ENCODE measurements at regions not wholly inside any gene's neighbourhood (a gene's known extent, or its start where the extent isn't known, plus 50 kb on each side); places are given as distances from the start of the nearest gene placed in this dataset.

- DNase-seq (ENCODE audit: low spot score): peak; percentile 50
Observed at GRCh38 chr2:5915881-5916310, 223.7 kb downstream of the SOX11 start.

DNA sequence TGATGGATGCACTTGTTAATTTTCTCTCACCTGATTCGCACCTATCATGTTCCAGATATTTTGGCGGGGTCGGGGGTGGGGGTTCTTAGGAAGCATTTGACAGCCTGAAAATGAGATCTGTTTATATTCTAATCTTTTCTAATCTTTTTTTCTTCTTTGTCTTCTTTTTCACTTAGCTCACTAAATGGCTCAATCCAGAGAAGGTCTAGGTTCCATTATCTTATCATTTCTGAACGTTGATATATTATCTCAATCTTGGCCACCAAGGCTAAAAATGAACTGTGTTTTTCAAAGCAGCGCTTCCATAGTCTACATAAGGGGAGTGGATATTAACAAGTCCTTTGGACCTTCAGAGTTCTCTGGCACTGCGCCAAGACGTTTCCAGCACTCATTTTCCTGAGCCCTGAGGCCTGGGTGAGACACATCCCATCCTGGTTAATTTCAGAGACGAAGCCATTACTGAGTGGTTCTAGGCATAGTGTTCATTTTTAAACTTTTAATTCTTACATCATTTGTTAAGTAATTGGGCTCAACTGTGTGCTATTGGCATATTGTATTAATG lies 229.0 kb downstream of the SOX11 start:
- no peaks in the 10 kb centered on the region for H3K9me2 ChIP-seq (replicated peaks; ENCODE audit: insufficient read depth)
- H3K27me3 ChIP-seq: no peaks in the 10 kb centered on the region
- H3K9me3 ChIP-seq (ENCODE audit: low read depth): no peaks in the 10 kb centered on the region

More at GRCh38 chr2:5915881-5916310, 223.7 kb downstream of the SOX11 start:
- peak overlapping the region; percentile 39 for H3K27ac ChIP-seq
- TF ChIP-seq CTCF (IDR thresholded peaks at IDR 0.05; ENCODE audit: poor library complexity): peak; percentile 37
- TF ChIP-seq EZH2 (IDR thresholded peaks at IDR 0.05; ENCODE audit: borderline replicate concordance): no peak
- no peak for TF ChIP-seq EZH2phosphoT487 (IDR thresholded peaks at IDR 0.05; ENCODE audit: low read depth, severe bottlenecking, unreplicated experiment)
- H4K20me1 ChIP-seq (ENCODE audit: insufficient read depth, poor library complexity, severe bottlenecking): no peaks in the 10 kb centered on the region
- H3K4me1 ChIP-seq (ENCODE audit: insufficient read depth): peaks cover 11% of the 10 kb centered on the region
- no peaks in the 10 kb centered on the region for H3K9me2 ChIP-seq (replicated peaks; ENCODE audit: insufficient read depth)
- H3K36me3 ChIP-seq (replicated peaks; ENCODE audit: insufficient read depth, low read depth): no peaks in the 10 kb centered on the region
- no peak overlapping the region for H3K4me3 ChIP-seq
- H3K9me3 ChIP-seq (ENCODE audit: low read depth): no peaks in the 10 kb centered on the region
- no peaks in the 10 kb centered on the region for H3K79me2 ChIP-seq
- H3K27me3 ChIP-seq: no peaks in the 10 kb centered on the region
- WGBS (ENCODE audit: low lambda C conversion rate, missing lambda C conversion rate): 59% methylated on average over 4 of the region's 4 CpGs
- H2AFZ ChIP-seq: no peak overlapping the region
- H3K4me2 ChIP-seq: no peak overlapping the region

GRCh38 chr2:5923957-5924945 lies 232.1 kb downstream of the SOX11 start:
- Histone ChIP-seq H3K4me3 (no peak overlapping the region), H3K9me3 (ENCODE audit: low read depth) (no peaks in the 10 kb centered on the region), H3K4me1 (ENCODE audit: insufficient read depth) (no peaks in the 10 kb centered on the region), H3K9me2 (replicated peaks; ENCODE audit: insufficient read depth) (no peaks in the 10 kb centered on the region), H4K20me1 (ENCODE audit: insufficient read depth, poor library complexity, severe bottlenecking) (no peaks in the 10 kb centered on the region), H3K4me2 (no peak overlapping the region), H3K27me3 (no peaks in the 10 kb centered on the region), H3K36me3 (replicated peaks; ENCODE audit: insufficient read depth, low read depth) (no peaks in the 10 kb centered on the region), H3K79me2 (no peaks in the 10 kb centered on the region), H2AFZ (no peak overlapping the region), H3K27ac (no peak overlapping the region)
- no peak for DNase-seq (ENCODE audit: low spot score)
- TF ChIP-seq EZH2 (IDR thresholded peaks at IDR 0.05; ENCODE audit: borderline replicate concordance): no peak
- no peak for TF ChIP-seq CTCF (IDR thresholded peaks at IDR 0.05; ENCODE audit: poor library complexity)
- no peak for TF ChIP-seq EZH2phosphoT487 (IDR thresholded peaks at IDR 0.05; ENCODE audit: low read depth, severe bottlenecking, unreplicated experiment)
- WGBS (ENCODE audit: low lambda C conversion rate, missing lambda C conversion rate): 90% methylated on average over 12 of the region's 12 CpGs

More for the DNA sequence above, 229.0 kb downstream of the SOX11 start:
- H2AFZ ChIP-seq: no peak overlapping the region
- no peaks in the 10 kb centered on the region for H3K79me2 ChIP-seq
- H3K36me3 ChIP-seq (replicated peaks; ENCODE audit: insufficient read depth, low read depth): no peaks in the 10 kb centered on the region
- peak; percentile 57 for DNase-seq (ENCODE audit: low spot score)
- H3K4me3 ChIP-seq: no peak overlapping the region
- no peak overlapping the region for H3K27ac ChIP-seq
- no peak overlapping the region for H3K4me2 ChIP-seq
- TF ChIP-seq EZH2 (IDR thresholded peaks at IDR 0.05; ENCODE audit: borderline replicate concordance) (no peak), EZH2phosphoT487 (IDR thresholded peaks at IDR 0.05; ENCODE audit: low read depth, severe bottlenecking, unreplicated experiment) (no peak), CTCF (IDR thresholded peaks at IDR 0.05; ENCODE audit: poor library complexity) (no peak)
- 65% methylated on average over 8 of the region's 8 CpGs for WGBS (ENCODE audit: low lambda C conversion rate, missing lambda C conversion rate)
- no peaks in the 10 kb centered on the region for H4K20me1 ChIP-seq (ENCODE audit: insufficient read depth, poor library complexity, severe bottlenecking)
- H3K4me1 ChIP-seq (ENCODE audit: insufficient read depth): no peaks in the 10 kb centered on the region

Measured in hepatocyte (in vitro differentiated cells).